WTC11 (cell line): ENCODE measurements at regions not wholly inside any gene's neighbourhood (a gene's known extent, or its start where the extent isn't known, plus 50 kb on each side); places are given as distances from the start of the nearest gene placed in this dataset.

Experiments
- ATAC-seq: fragments of 200-7000 bp; cut with Tn5 transposase; 2 replicates; pipeline ENCODE4 v1.10.0; 2021; ENCODE audit warnings: mild to moderate bottlenecking, moderate library complexity
- CTCF ChIA-PET: fragments of 300-600 bp; sonication (Branson Sonifier 250); formaldehyde crosslinking; loops from one replicate; lab custom pipeline; 2021; ENCODE audit warnings: antibody characterized with exemption; lab: Charles Lee
- POLR2A ChIA-PET: fragments of 350-600 bp; sonication (Branson Sonifier 250); formaldehyde crosslinking; loops from one replicate; lab custom pipeline; 2021; ENCODE audit warnings: antibody characterized with exemption; lab: Charles Lee
- DNase-seq: peaks from one replicate; pipeline ENCODE4 v3.0.0; 2021; ENCODE audit warnings: low spot score
- H3K27ac Mint-ChIP-seq: 2 replicates; pipeline ENCODE4 v1.8.0; 2021; ENCODE audit warnings: mixed read lengths
- H3K27me3 Mint-ChIP-seq: 2 replicates; pipeline ENCODE4 v1.8.0; 2021; ENCODE audit warnings: low read depth, mild to moderate bottlenecking, moderate library complexity, mixed read lengths
- H3K36me3 Mint-ChIP-seq: 2 replicates; pipeline ENCODE4 v1.8.0; 2021; ENCODE audit warnings: mixed read lengths
- H3K4me1 Mint-ChIP-seq: 2 replicates; pipeline ENCODE4 v1.8.0; 2022; ENCODE audit warnings: mixed read lengths
- H3K4me3 Mint-ChIP-seq: 2 replicates; pipeline ENCODE4 v1.8.0; 2021; ENCODE audit warnings: mild to moderate bottlenecking, moderate library complexity, mixed read lengths
- H3K9me3 Mint-ChIP-seq: 2 replicates; pipeline ENCODE4 v1.8.0; 2021; ENCODE audit warnings: mixed read lengths
- ATF2 ChIP-seq: sonication (generic); formaldehyde crosslinking; IDR thresholded peaks from 2 replicates; pipeline ENCODE4 v1.8.1; 2022; ENCODE audit warnings: low read depth, missing genetic modification reagents, borderline replicate concordance
- CREM ChIP-seq: sonication (generic); formaldehyde crosslinking; IDR thresholded peaks from 2 replicates; pipeline ENCODE4 v1.8.1; 2022; ENCODE audit warnings: mild to moderate bottlenecking, missing genetic modification reagents, moderate library complexity
- GRHL2 ChIP-seq: fragments of 250-450 bp; sonication (Bioruptor Pico); IDR thresholded peaks from 2 replicates; pipeline ENCODE4 v1.8.0; 2022; ENCODE audit warnings: mild to moderate bottlenecking, moderate library complexity; ENCODE audit not compliant: insufficient replicate concordance, severe bottlenecking
- JUN ChIP-seq: sonication (generic); formaldehyde crosslinking; IDR thresholded peaks from 2 replicates; pipeline ENCODE4 v1.8.0; 2023; ENCODE audit warnings: mild to moderate bottlenecking, missing genetic modification reagents
- KAT7 ChIP-seq: sonication (generic); formaldehyde crosslinking; IDR thresholded peaks from 2 replicates; pipeline ENCODE4 v1.8.1; 2023; ENCODE audit warnings: missing genetic modification reagents, mild to moderate bottlenecking, borderline replicate concordance
- MXD4 ChIP-seq: fragments of 250-450 bp; sonication (Bioruptor Pico); IDR thresholded peaks from 2 replicates; pipeline ENCODE4 v1.8.0; 2021; ENCODE audit warnings: mild to moderate bottlenecking, moderate library complexity, borderline replicate concordance
- OVOL2 ChIP-seq: fragments of 250-450 bp; sonication (Bioruptor Pico); IDR thresholded peaks from 2 replicates; pipeline ENCODE4 v1.9.0; 2021; ENCODE audit warnings: mild to moderate bottlenecking, borderline replicate concordance
- USF1 ChIP-seq: sonication (generic); formaldehyde crosslinking; IDR thresholded peaks from 2 replicates; pipeline ENCODE4 v1.8.0; 2022; ENCODE audit warnings: mild to moderate bottlenecking, missing genetic modification reagents
- ZNF281 ChIP-seq: sonication (generic); formaldehyde crosslinking; IDR thresholded peaks from 2 replicates; pipeline ENCODE4 v1.8.0; 2023; ENCODE audit warnings: mild to moderate bottlenecking, missing genetic modification reagents
- ZNF317 ChIP-seq: sonication (generic); formaldehyde crosslinking; IDR thresholded peaks from 2 replicates; pipeline ENCODE4 v1.8.1; 2023; ENCODE audit warnings: low read depth, mild to moderate bottlenecking, moderate library complexity, missing genetic modification reagents, borderline replicate concordance
- TF ChIP-seq, protein P1 (sequence below): sonication (generic); formaldehyde crosslinking; IDR thresholded peaks from 2 replicates; pipeline ENCODE4 v1.8.0; 2022; ENCODE audit warnings: missing genetic modification reagents
- TF ChIP-seq, protein P2 (sequence below): sonication (generic); formaldehyde crosslinking; conservative IDR thresholded peaks from 2 replicates; pipeline ENCODE4 v1.8.1; 2023; ENCODE audit warnings: mild to moderate bottlenecking, low read depth, missing genetic modification reagents, moderate library complexity
- TF ChIP-seq, protein P3 (sequence below): fragments of 250-450 bp; sonication (Bioruptor Pico); IDR thresholded peaks from 2 replicates; pipeline ENCODE4 v2.1.2; 2022; ENCODE audit warnings: mild to moderate bottlenecking, moderate library complexity
- TF ChIP-seq, protein P4 (sequence below): sonication (generic); formaldehyde crosslinking; conservative IDR thresholded peaks from 2 replicates; pipeline ENCODE4 v1.8.1; 2022; ENCODE audit warnings: mild to moderate bottlenecking, missing genetic modification reagents
- TF ChIP-seq, protein P5 (sequence below): sonication (generic); formaldehyde crosslinking; IDR thresholded peaks from 2 replicates; pipeline ENCODE4 v1.8.1; 2022; ENCODE audit warnings: mild to moderate bottlenecking, missing genetic modification reagents, moderate library complexity, borderline replicate concordance

- TF ChIP-seq, protein P1, sequence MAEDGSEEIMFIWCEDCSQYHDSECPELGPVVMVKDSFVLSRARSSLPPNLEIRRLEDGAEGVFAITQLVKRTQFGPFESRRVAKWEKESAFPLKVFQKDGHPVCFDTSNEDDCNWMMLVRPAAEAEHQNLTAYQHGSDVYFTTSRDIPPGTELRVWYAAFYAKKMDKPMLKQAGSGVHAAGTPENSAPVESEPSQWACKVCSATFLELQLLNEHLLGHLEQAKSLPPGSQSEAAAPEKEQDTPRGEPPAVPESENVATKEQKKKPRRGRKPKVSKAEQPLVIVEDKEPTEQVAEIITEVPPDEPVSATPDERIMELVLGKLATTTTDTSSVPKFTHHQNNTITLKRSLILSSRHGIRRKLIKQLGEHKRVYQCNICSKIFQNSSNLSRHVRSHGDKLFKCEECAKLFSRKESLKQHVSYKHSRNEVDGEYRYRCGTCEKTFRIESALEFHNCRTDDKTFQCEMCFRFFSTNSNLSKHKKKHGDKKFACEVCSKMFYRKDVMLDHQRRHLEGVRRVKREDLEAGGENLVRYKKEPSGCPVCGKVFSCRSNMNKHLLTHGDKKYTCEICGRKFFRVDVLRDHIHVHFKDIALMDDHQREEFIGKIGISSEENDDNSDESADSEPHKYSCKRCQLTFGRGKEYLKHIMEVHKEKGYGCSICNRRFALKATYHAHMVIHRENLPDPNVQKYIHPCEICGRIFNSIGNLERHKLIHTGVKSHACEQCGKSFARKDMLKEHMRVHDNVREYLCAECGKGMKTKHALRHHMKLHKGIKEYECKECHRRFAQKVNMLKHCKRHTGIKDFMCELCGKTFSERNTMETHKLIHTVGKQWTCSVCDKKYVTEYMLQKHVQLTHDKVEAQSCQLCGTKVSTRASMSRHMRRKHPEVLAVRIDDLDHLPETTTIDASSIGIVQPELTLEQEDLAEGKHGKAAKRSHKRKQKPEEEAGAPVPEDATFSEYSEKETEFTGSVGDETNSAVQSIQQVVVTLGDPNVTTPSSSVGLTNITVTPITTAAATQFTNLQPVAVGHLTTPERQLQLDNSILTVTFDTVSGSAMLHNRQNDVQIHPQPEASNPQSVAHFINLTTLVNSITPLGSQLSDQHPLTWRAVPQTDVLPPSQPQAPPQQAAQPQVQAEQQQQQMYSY (CRISPR knock-in tag), result no peak
- TF ChIP-seq ATF2 (no peak), MXD4 (no peak)
These were observed 122.9 kb upstream of the ZNF366 start (continued) for GRCh38 chr5:72630081-72630480.

DNA sequence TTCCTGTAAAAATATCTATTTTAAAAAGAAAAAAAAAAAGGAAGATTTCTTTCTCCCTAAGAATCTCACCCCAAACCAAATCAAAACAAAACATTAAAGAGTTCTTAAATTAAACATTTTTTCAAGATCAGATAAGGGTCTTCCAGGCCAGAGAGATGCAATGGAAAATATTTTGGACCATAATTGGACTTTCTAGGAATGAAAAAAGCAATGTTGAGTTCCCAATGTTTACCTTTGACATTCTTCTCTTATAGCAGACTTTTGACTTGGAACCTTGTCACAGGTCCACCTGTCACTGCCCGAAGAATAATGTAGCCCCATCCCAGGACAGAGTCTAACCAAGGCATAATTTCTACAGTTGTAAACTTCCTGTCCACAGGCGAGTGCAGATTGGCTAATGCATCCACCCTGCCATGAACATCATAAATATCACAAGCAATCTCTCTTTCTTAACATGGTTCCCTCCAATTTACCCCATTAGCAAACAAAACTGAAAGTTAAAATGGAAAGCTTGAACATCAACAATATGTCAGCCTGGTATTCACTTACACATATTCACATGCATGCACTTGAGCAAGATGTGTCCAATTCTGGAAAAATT, 121.7 kb upstream of the ZNF366 start:
- Mint-ChIP-seq H3K27ac (no peak overlapping the region), H3K27me3 (no peaks in the 10 kb centered on the region), H3K9me3 (no peaks in the 10 kb centered on the region), H3K4me1 (peaks cover 20% of the 10 kb centered on the region)
- DNase-seq, result no peak
- TF ChIP-seq OVOL2 (CRISPR knock-in tag) (no peak), ZNF317 (no peak), CREM (no peak), GRHL2 (CRISPR knock-in tag) (no peak), JUN (no peak), KAT7 (CRISPR knock-in tag) (no peak), USF1 (CRISPR knock-in tag) (no peak), ZNF281 (CRISPR knock-in tag) (no peak)
- TF ChIP-seq, protein P2, sequence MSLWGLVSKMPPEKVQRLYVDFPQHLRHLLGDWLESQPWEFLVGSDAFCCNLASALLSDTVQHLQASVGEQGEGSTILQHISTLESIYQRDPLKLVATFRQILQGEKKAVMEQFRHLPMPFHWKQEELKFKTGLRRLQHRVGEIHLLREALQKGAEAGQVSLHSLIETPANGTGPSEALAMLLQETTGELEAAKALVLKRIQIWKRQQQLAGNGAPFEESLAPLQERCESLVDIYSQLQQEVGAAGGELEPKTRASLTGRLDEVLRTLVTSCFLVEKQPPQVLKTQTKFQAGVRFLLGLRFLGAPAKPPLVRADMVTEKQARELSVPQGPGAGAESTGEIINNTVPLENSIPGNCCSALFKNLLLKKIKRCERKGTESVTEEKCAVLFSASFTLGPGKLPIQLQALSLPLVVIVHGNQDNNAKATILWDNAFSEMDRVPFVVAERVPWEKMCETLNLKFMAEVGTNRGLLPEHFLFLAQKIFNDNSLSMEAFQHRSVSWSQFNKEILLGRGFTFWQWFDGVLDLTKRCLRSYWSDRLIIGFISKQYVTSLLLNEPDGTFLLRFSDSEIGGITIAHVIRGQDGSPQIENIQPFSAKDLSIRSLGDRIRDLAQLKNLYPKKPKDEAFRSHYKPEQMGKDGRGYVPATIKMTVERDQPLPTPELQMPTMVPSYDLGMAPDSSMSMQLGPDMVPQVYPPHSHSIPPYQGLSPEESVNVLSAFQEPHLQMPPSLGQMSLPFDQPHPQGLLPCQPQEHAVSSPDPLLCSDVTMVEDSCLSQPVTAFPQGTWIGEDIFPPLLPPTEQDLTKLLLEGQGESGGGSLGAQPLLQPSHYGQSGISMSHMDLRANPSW (CRISPR knock-in tag), result no peak
- TF ChIP-seq, protein P3, sequence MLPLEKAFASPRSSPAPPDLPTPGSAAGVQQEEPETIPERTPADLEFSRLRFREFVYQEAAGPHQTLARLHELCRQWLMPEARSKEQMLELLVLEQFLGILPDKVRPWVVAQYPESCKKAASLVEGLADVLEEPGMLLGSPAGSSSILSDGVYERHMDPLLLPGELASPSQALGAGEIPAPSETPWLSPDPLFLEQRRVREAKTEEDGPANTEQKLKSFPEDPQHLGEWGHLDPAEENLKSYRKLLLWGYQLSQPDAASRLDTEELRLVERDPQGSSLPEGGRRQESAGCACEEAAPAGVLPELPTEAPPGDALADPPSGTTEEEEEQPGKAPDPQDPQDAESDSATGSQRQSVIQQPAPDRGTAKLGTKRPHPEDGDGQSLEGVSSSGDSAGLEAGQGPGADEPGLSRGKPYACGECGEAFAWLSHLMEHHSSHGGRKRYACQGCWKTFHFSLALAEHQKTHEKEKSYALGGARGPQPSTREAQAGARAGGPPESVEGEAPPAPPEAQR (CRISPR knock-in tag), result no peak
- TF ChIP-seq, protein P4, sequence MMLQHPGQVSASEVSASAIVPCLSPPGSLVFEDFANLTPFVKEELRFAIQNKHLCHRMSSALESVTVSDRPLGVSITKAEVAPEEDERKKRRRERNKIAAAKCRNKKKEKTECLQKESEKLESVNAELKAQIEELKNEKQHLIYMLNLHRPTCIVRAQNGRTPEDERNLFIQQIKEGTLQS, result no peak
- TF ChIP-seq, protein P5, sequence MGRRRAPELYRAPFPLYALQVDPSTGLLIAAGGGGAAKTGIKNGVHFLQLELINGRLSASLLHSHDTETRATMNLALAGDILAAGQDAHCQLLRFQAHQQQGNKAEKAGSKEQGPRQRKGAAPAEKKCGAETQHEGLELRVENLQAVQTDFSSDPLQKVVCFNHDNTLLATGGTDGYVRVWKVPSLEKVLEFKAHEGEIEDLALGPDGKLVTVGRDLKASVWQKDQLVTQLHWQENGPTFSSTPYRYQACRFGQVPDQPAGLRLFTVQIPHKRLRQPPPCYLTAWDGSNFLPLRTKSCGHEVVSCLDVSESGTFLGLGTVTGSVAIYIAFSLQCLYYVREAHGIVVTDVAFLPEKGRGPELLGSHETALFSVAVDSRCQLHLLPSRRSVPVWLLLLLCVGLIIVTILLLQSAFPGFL (CRISPR knock-in tag), result no peak
- TF ChIP-seq, all 79 proteins: peak for 0
- ChIA-PET POLR2A (no interaction called here), CTCF (interaction anchor here (1.5 to 2.9 kb wide), 2 partner anchors 18 to 190 kb away, joined by 4 to 13 read pairs; no protein-coding TSS in a partner anchor)
- Mint-ChIP-seq H3K36me3 (no peaks in the 10 kb centered on the region), H3K4me3 (no peak overlapping the region)
- no peak for ATAC-seq
